PC-3 (cell line): ENCODE measurements at regions not wholly inside any gene's neighbourhood (a gene's known extent, or its start where the extent isn't known, plus 50 kb on each side); places are given as distances from the start of the nearest gene placed in this dataset.

ENCODE experiments used
- EZH2 ChIP-seq: fragments of 300-600 bp; sonication (generic); IDR thresholded peaks from one replicate; pipeline ENCODE4 v1.6.1; 2017; ENCODE audit warnings: antibody characterized with exemption, mild to moderate bottlenecking, low read length; ENCODE audit not compliant: unreplicated experiment
- EZH2phosphoT487 ChIP-seq: fragments of 300-600 bp; sonication (generic); IDR thresholded peaks from 2 replicates; pipeline ENCODE4 v1.6.1; 2018; ENCODE audit warnings: mild to moderate bottlenecking, antibody characterized with exemption, low read length, borderline replicate concordance
- TF ChIP-seq, protein P1 (sequence below): fragments of 300-600 bp; sonication (generic); conservative IDR thresholded peaks from 2 replicates; pipeline ENCODE4 v1.5.1; 2017; ENCODE audit warnings: antibody characterized with exemption, low read depth, mild to moderate bottlenecking, low read length

DNA sequence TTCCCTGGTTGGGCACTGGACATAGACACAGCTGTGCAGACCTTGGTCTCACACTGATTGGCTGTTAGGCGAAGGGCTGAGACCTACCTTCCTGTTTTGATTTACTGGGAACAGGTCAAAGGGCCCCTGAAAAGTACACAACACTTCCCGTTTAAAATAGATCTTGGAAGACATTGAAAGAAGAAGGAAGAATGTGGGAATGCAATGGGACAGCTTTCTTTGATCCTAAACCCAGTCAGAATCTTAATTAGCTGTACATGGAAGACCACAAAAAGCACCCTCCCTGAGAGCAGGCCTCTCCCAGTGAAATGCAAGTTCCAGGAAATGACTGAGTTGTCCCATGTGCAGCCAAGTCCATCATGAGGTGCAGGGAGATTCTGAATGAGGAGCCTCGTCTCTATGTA, 83.6 kb upstream of the EXOC2 start:
- TF ChIP-seq, protein P1, sequence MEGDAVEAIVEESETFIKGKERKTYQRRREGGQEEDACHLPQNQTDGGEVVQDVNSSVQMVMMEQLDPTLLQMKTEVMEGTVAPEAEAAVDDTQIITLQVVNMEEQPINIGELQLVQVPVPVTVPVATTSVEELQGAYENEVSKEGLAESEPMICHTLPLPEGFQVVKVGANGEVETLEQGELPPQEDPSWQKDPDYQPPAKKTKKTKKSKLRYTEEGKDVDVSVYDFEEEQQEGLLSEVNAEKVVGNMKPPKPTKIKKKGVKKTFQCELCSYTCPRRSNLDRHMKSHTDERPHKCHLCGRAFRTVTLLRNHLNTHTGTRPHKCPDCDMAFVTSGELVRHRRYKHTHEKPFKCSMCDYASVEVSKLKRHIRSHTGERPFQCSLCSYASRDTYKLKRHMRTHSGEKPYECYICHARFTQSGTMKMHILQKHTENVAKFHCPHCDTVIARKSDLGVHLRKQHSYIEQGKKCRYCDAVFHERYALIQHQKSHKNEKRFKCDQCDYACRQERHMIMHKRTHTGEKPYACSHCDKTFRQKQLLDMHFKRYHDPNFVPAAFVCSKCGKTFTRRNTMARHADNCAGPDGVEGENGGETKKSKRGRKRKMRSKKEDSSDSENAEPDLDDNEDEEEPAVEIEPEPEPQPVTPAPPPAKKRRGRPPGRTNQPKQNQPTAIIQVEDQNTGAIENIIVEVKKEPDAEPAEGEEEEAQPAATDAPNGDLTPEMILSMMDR = no peak
- TF ChIP-seq EZH2 (no peak), EZH2phosphoT487 (no peak)
